H1 (cell line): ENCODE measurements at regions not wholly inside any gene's neighbourhood (a gene's known extent, or its start where the extent isn't known, plus 50 kb on each side); places are given as distances from the start of the nearest gene placed in this dataset.

ENCODE experiments used
- ASH2L ChIP-seq: fragments of 200-600, 300-600 bp; sonication (generic); IDR thresholded peaks from one replicate; pipeline ENCODE4 v1.7.1; 2017; ENCODE audit warnings: low read length
- ATF2 ChIP-seq: IDR thresholded peaks from 2 replicates; pipeline ENCODE4 v1.6.1; 2012; ENCODE audit warnings: low read length, inconsistent platforms
- GABPA ChIP-seq: IDR thresholded peaks from 2 replicates; pipeline ENCODE4 v1.6.1; 2011; ENCODE audit warnings: mild to moderate bottlenecking, low read length, moderate library complexity, borderline replicate concordance; ENCODE audit not compliant: insufficient read depth
- HDAC2 ChIP-seq, 2 experiments: fragments of 300-600 bp in 1 of 2; sonication (generic) in 1 of 2; IDR thresholded peaks; 2 replicates each; pipeline ENCODE4 v1.6.1; 2011 to 2012; ENCODE audit warnings: low read depth in 2 of 2, low read length in 2 of 2, mild to moderate bottlenecking in 2 of 2, moderate library complexity in 2 of 2, borderline replicate concordance in 1 of 2, inconsistent platforms in 1 of 2
- RAD21 ChIP-seq, 2 experiments: IDR thresholded peaks in 1 of 2; conservative IDR thresholded peaks in 1 of 2; 2 replicates each; pipeline ENCODE4 v1.6.1; 2011; ENCODE audit warnings: low read depth in 2 of 2, low read length in 2 of 2, improper control_type of control experiment in 1 of 2, inconsistent platforms in 1 of 2, mild to moderate bottlenecking in 1 of 2, moderate library complexity in 1 of 2
- RNF2 ChIP-seq: fragments of 200-900, 300-1000 bp; sonication (generic); IDR thresholded peaks from 2 replicates; pipeline ENCODE4 v1.7.1; 2016; ENCODE audit warnings: borderline replicate concordance, low read depth, mild to moderate bottlenecking, antibody characterized with exemption, low read length; ENCODE audit not compliant: poor library complexity, severe bottlenecking; ENCODE audit errors: missing control alignments
- TBP ChIP-seq: IDR thresholded peaks from 2 replicates; pipeline ENCODE4 v1.6.1; 2011; ENCODE audit warnings: low read depth, low read length, improper control_type of control experiment
- TF ChIP-seq, protein P1 (sequence below), 3 experiments: IDR thresholded peaks; 1 replicate in 2 of 3; 2 replicates in 1 of 3; pipeline versions ENCODE4 v1.5.1 to v1.6.1; 2011; ENCODE audit warnings: low read length in 3 of 3, mild to moderate bottlenecking in 3 of 3, inconsistent platforms in 2 of 3, low read depth in 1 of 3, moderate library complexity in 1 of 3; ENCODE audit not compliant: insufficient read depth in 1 of 3; ENCODE audit errors: control extremely low read depth in 1 of 3

- TF ChIP-seq GABPA (no peak), ASH2L (no peak), RNF2 (no peak), RAD21 (IDR thresholded peaks at IDR 0.05 in 1 of 2, conservative IDR thresholded peaks at IDR 0.05 in 1 of 2; ENCODE audit: low read depth in 2 of 2, low read length in 2 of 2) (no peak), ATF2 (no peak), TBP (no peak), HDAC2 (IDR thresholded peaks at IDR 0.05; ENCODE audit: borderline replicate concordance in 1 of 2, low read depth in 2 of 2, low read length in 2 of 2) (no peak)
- TF ChIP-seq, protein P1, sequence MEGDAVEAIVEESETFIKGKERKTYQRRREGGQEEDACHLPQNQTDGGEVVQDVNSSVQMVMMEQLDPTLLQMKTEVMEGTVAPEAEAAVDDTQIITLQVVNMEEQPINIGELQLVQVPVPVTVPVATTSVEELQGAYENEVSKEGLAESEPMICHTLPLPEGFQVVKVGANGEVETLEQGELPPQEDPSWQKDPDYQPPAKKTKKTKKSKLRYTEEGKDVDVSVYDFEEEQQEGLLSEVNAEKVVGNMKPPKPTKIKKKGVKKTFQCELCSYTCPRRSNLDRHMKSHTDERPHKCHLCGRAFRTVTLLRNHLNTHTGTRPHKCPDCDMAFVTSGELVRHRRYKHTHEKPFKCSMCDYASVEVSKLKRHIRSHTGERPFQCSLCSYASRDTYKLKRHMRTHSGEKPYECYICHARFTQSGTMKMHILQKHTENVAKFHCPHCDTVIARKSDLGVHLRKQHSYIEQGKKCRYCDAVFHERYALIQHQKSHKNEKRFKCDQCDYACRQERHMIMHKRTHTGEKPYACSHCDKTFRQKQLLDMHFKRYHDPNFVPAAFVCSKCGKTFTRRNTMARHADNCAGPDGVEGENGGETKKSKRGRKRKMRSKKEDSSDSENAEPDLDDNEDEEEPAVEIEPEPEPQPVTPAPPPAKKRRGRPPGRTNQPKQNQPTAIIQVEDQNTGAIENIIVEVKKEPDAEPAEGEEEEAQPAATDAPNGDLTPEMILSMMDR (IDR thresholded peaks at IDR 0.05; ENCODE audit: control extremely low read depth in 1 of 3, insufficient read depth in 1 of 3, low read depth in 1 of 3, low read length in 3 of 3), result no peak
Measured at GRCh38 chr6:165968408-165968807, 199.2 kb downstream of the TBXT start (continued).
